Mucosa of stomach (tissue), 1 donor: ENCODE measurements at regions not wholly inside any gene's neighbourhood (a gene's known extent, or its start where the extent isn't known, plus 50 kb on each side); places are given as distances from the start of the nearest gene placed in this dataset.

ENCODE experiments used
- H3K27me3 ChIP-seq: one replicate; pipeline ENCODE4 v1.7.0; 2013; ENCODE audit warnings: mild to moderate bottlenecking, low read length; ENCODE audit not compliant: control insufficient read depth, insufficient read depth
- H3K36me3 ChIP-seq: one replicate; pipeline ENCODE4 v1.7.0; 2013; ENCODE audit warnings: low read length; ENCODE audit not compliant: control insufficient read depth, insufficient read depth
- H3K4me1 ChIP-seq: one replicate; pipeline ENCODE4 v1.7.0; 2013; ENCODE audit warnings: mild to moderate bottlenecking, low read length; ENCODE audit not compliant: control insufficient read depth, insufficient read depth
- H3K4me3 ChIP-seq: one replicate; pipeline ENCODE4 v1.7.0; 2013; ENCODE audit warnings: low read length
- H3K9ac ChIP-seq: one replicate; pipeline ENCODE4 v1.7.0; 2013; ENCODE audit warnings: mild to moderate bottlenecking, low read length, moderate library complexity
- H3K9me3 ChIP-seq: one replicate; pipeline ENCODE4 v1.7.0; 2013; ENCODE audit warnings: mild to moderate bottlenecking, low read length, moderate library complexity; ENCODE audit not compliant: control insufficient read depth
- donor health status: Pancreatic carcinoma.

- no peak overlapping the region for H3K4me3 ChIP-seq
- H3K9ac ChIP-seq, result no peak overlapping the region
- no peaks in the 10 kb centered on the region for H3K4me1 ChIP-seq
- H3K27me3 ChIP-seq, result peaks cover 5% of the 10 kb centered on the region
- H3K36me3 ChIP-seq, result no peaks in the 10 kb centered on the region
- H3K9me3 ChIP-seq, result no peaks in the 10 kb centered on the region
Observed at GRCh38 chr20:48165401-48165685, 380.1 kb upstream of the SULF2 start.

- H3K4me3 ChIP-seq, result no peak overlapping the region
- H3K9ac ChIP-seq, result no peak overlapping the region
- no peaks in the 10 kb centered on the region for H3K4me1 ChIP-seq
- no peaks in the 10 kb centered on the region for H3K36me3 ChIP-seq
- peaks cover 5% of the 10 kb centered on the region for H3K27me3 ChIP-seq
- H3K9me3 ChIP-seq, result no peaks in the 10 kb centered on the region
Observed at GRCh38 chr20:48164566-48165400, 379.5 kb upstream of the SULF2 start.

GRCh38 chr20:48164034-48164433, 378.8 kb upstream of the SULF2 start:
- H3K36me3 ChIP-seq, result no peaks in the 10 kb centered on the region
- H3K4me3 ChIP-seq, result no peak overlapping the region
- no peaks in the 10 kb centered on the region for H3K9me3 ChIP-seq
- no peaks in the 10 kb centered on the region for H3K4me1 ChIP-seq
- no peak overlapping the region for H3K9ac ChIP-seq
- peaks cover 5% of the 10 kb centered on the region for H3K27me3 ChIP-seq

- no peaks in the 10 kb centered on the region for H3K9me3 ChIP-seq
- no peak overlapping the region for H3K4me3 ChIP-seq
- H3K27me3 ChIP-seq, result peaks cover 5% of the 10 kb centered on the region
- no peaks in the 10 kb centered on the region for H3K36me3 ChIP-seq
- H3K4me1 ChIP-seq, result no peaks in the 10 kb centered on the region
- H3K9ac ChIP-seq, result no peak overlapping the region
Observed at GRCh38 chr20:48163505-48163904, 378.2 kb upstream of the SULF2 start.

- peaks cover 5% of the 10 kb centered on the region for H3K27me3 ChIP-seq
- no peaks in the 10 kb centered on the region for H3K4me1 ChIP-seq
- H3K9me3 ChIP-seq, result no peaks in the 10 kb centered on the region
- H3K9ac ChIP-seq, result no peak overlapping the region
- no peak overlapping the region for H3K4me3 ChIP-seq
- H3K36me3 ChIP-seq, result no peaks in the 10 kb centered on the region
Observed at GRCh38 chr20:48162621-48163020, 377.3 kb upstream of the SULF2 start.

GRCh38 chr20:48159145-48160008, 374.1 kb upstream of the SULF2 start:
- H3K4me1 ChIP-seq, result no peaks in the 10 kb centered on the region
- peaks cover 6% of the 10 kb centered on the region for H3K27me3 ChIP-seq
- H3K4me3 ChIP-seq, result no peak overlapping the region
- H3K9me3 ChIP-seq, result no peaks in the 10 kb centered on the region
- no peaks in the 10 kb centered on the region for H3K36me3 ChIP-seq
- H3K9ac ChIP-seq, result no peak overlapping the region

- Histone ChIP-seq H3K9me3 (no peaks in the 10 kb centered on the region), H3K27me3 (peaks cover 8% of the 10 kb centered on the region), H3K4me1 (no peaks in the 10 kb centered on the region), H3K4me3 (no peak overlapping the region), H3K36me3 (no peaks in the 10 kb centered on the region), H3K9ac (no peak overlapping the region)
Observed at GRCh38 chr20:48158014-48158413, 372.7 kb upstream of the SULF2 start.

- H3K4me3 ChIP-seq, result no peak overlapping the region
- H3K9me3 ChIP-seq, result no peaks in the 10 kb centered on the region
- no peak overlapping the region for H3K9ac ChIP-seq
Observed at GRCh38 chr20:48156951-48157700, 371.8 kb upstream of the SULF2 start.

GRCh38 chr20:48156521-48156920, 371.2 kb upstream of the SULF2 start:
- H3K4me3 ChIP-seq, result no peak overlapping the region
- no peaks in the 10 kb centered on the region for H3K36me3 ChIP-seq
- H3K9ac ChIP-seq, result no peak overlapping the region
- H3K9me3 ChIP-seq, result no peaks in the 10 kb centered on the region
- H3K27me3 ChIP-seq, result peaks cover 8% of the 10 kb centered on the region
- H3K4me1 ChIP-seq, result no peaks in the 10 kb centered on the region

More at GRCh38 chr20:48156951-48157700, 371.8 kb upstream of the SULF2 start:
- H3K27me3 ChIP-seq, result peaks cover 8% of the 10 kb centered on the region
- no peaks in the 10 kb centered on the region for H3K36me3 ChIP-seq
- H3K4me1 ChIP-seq, result no peaks in the 10 kb centered on the region

GRCh38 chr20:48155268-48155667, 370.0 kb upstream of the SULF2 start:
- H3K27me3 ChIP-seq, result peaks cover 8% of the 10 kb centered on the region
- no peaks in the 10 kb centered on the region for H3K36me3 ChIP-seq
- H3K4me3 ChIP-seq, result no peak overlapping the region
- no peaks in the 10 kb centered on the region for H3K4me1 ChIP-seq
- no peak overlapping the region for H3K9ac ChIP-seq
- no peaks in the 10 kb centered on the region for H3K9me3 ChIP-seq

- H3K4me3 ChIP-seq, result no peak overlapping the region
- no peaks in the 10 kb centered on the region for H3K36me3 ChIP-seq
- peaks cover 8% of the 10 kb centered on the region for H3K27me3 ChIP-seq
- H3K9me3 ChIP-seq, result no peaks in the 10 kb centered on the region
- no peak overlapping the region for H3K9ac ChIP-seq
- H3K4me1 ChIP-seq, result no peaks in the 10 kb centered on the region
Observed at GRCh38 chr20:48154040-48154765, 368.9 kb upstream of the SULF2 start.
